ENCODE measurements at regions not wholly inside any gene's neighbourhood (a gene's known extent, or its start where the extent isn't known, plus 50 kb on each side); places are given as distances from the start of the nearest gene placed in this dataset.

DNA sequence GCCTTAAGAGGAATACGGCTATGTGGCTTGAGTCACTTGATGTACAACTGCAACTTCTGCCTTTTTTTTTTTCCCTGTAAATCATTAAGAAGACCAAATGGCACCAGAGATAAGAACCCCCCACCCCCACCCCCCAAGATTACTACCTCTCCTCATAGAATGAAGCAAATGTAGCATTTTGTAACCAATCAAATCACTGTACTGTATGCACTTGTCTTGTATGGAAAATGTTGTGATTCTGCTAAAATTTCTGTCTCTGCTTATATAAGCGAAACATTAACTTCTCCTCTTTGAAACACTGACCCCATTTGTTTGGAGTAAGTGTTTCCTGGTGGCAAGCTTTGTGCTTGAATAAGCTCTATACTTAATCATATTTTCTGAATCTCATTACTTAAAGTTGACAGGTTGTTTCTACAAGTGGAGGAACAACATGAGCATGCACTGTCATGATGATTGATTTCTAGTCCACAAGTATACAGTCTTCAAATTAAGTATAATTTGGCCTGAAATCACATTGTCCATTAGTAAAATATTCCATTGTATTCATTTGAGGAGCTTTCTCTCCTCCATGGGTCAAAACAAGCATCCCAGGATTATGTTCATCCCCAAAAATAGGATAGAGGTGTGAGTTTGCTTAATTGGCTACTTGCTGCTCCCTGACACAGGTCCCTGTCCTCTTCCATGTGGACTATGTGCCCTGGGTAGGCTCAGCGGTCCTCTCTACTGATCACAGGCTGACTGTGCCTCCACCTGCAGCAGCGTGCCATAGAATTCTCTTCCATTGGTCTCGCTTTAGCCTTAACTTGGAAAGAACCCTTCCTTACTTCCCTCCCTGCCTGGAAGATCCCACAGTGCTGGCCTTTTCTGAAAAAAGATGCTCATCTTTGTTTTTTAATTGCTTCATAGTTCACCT lies 104.0 kb upstream of the BMP2K start:
- H3K27me3 ChIP-seq (ENCODE audit: control insufficient read depth in 1 of 2, insufficient read depth in 2 of 2, low read length in 2 of 2) = no peaks in the 10 kb centered on the region
- no peak overlapping the region for H3K4me3 ChIP-seq (ENCODE audit: low read depth in 1 of 2, low read length in 2 of 2)
- 77 to 80% methylated on average over 5 of the region's 5 CpGs for WGBS, 2 donors
- H3K36me3 ChIP-seq (ENCODE audit: control insufficient read depth in 2 of 2, insufficient read depth in 2 of 2, low read length in 1 of 2) = no peaks in the 10 kb centered on the region
- H3K4me1 ChIP-seq (ENCODE audit: control insufficient read depth in 2 of 2, insufficient read depth in 2 of 2, low read length in 1 of 2) = peaks cover 0 to 3% of the 10 kb centered on the region in 2 donors
- peak overlapping the region in 1 of 2 donors; percentile 51 for H3K27ac ChIP-seq (ENCODE audit: low read depth in 2 of 2, low read length in 1 of 2)
- H3K9me3 ChIP-seq (ENCODE audit: control insufficient read depth in 2 of 2, insufficient read depth in 1 of 2, low read depth in 1 of 2, low read length in 1 of 2) = no peaks in the 10 kb centered on the region

- Histone ChIP-seq H3K9me3 (ENCODE audit: control insufficient read depth in 2 of 2, insufficient read depth in 1 of 2, low read depth in 1 of 2, low read length in 1 of 2) (no peaks in the 10 kb centered on the region), H3K36me3 (ENCODE audit: control insufficient read depth in 2 of 2, insufficient read depth in 2 of 2, low read length in 1 of 2) (no peaks in the 10 kb centered on the region), H3K27me3 (ENCODE audit: control insufficient read depth in 1 of 2, insufficient read depth in 2 of 2, low read length in 2 of 2) (no peaks in the 10 kb centered on the region), H3K4me1 (ENCODE audit: control insufficient read depth in 2 of 2, insufficient read depth in 2 of 2, low read length in 1 of 2) (peaks cover 0 to 3% of the 10 kb centered on the region in 2 donors), H3K27ac (ENCODE audit: low read depth in 2 of 2, low read length in 1 of 2) (no peak overlapping the region), H3K4me3 (ENCODE audit: low read depth in 1 of 2, low read length in 2 of 2) (no peak overlapping the region)
- WGBS, 2 donors = 90 to 94% methylated on average over 2 of the region's 2 CpGs
Measured at GRCh38 chr4:78673337-78673736, 102.8 kb upstream of the BMP2K start.

- Histone ChIP-seq H3K36me3 (ENCODE audit: control insufficient read depth in 2 of 2, insufficient read depth in 2 of 2, low read length in 1 of 2) (no peaks in the 10 kb centered on the region), H3K27me3 (ENCODE audit: control insufficient read depth in 1 of 2, insufficient read depth in 2 of 2, low read length in 2 of 2) (no peaks in the 10 kb centered on the region), H3K4me3 (ENCODE audit: low read depth in 1 of 2, low read length in 2 of 2) (no peak overlapping the region), H3K9me3 (ENCODE audit: control insufficient read depth in 2 of 2, insufficient read depth in 1 of 2, low read depth in 1 of 2, low read length in 1 of 2) (no peaks in the 10 kb centered on the region), H3K4me1 (ENCODE audit: control insufficient read depth in 2 of 2, insufficient read depth in 2 of 2, low read length in 1 of 2) (peaks cover 0 to 3% of the 10 kb centered on the region in 2 donors), H3K27ac (ENCODE audit: low read depth in 2 of 2, low read length in 1 of 2) (no peak overlapping the region)
- 83 to 84% methylated on average over 1 of the region's 1 CpG for WGBS, 2 donors
Measured at GRCh38 chr4:78675325-78675724, 100.8 kb upstream of the BMP2K start.

- no peak overlapping the region for H3K4me3 ChIP-seq (ENCODE audit: low read depth in 1 of 2, low read length in 2 of 2)
- no peaks in the 10 kb centered on the region for H3K4me1 ChIP-seq (ENCODE audit: control insufficient read depth in 2 of 2, insufficient read depth in 2 of 2, low read length in 1 of 2)
- 78 to 97% methylated on average over 3 of the region's 3 CpGs for WGBS, 2 donors
- H3K9me3 ChIP-seq (ENCODE audit: control insufficient read depth in 2 of 2, insufficient read depth in 1 of 2, low read depth in 1 of 2, low read length in 1 of 2) = no peaks in the 10 kb centered on the region
- no peak overlapping the region for H3K27ac ChIP-seq (ENCODE audit: low read depth in 2 of 2, low read length in 1 of 2)
- H3K36me3 ChIP-seq (ENCODE audit: control insufficient read depth in 2 of 2, insufficient read depth in 2 of 2, low read length in 1 of 2) = no peaks in the 10 kb centered on the region
- H3K27me3 ChIP-seq (ENCODE audit: control insufficient read depth in 1 of 2, insufficient read depth in 2 of 2, low read length in 2 of 2) = no peaks in the 10 kb centered on the region
Measured at GRCh38 chr4:78682070-78682469, 94.1 kb upstream of the BMP2K start.

GRCh38 chr4:78683352-78683751 lies 92.8 kb upstream of the BMP2K start:
- no peak overlapping the region for H3K27ac ChIP-seq (ENCODE audit: low read depth in 2 of 2, low read length in 1 of 2)
- H3K36me3 ChIP-seq (ENCODE audit: control insufficient read depth in 2 of 2, insufficient read depth in 2 of 2, low read length in 1 of 2) = no peaks in the 10 kb centered on the region
- no peaks in the 10 kb centered on the region for H3K4me1 ChIP-seq (ENCODE audit: control insufficient read depth in 2 of 2, insufficient read depth in 2 of 2, low read length in 1 of 2)
- no peak overlapping the region for H3K4me3 ChIP-seq (ENCODE audit: low read depth in 1 of 2, low read length in 2 of 2)
- no peaks in the 10 kb centered on the region for H3K27me3 ChIP-seq (ENCODE audit: control insufficient read depth in 1 of 2, insufficient read depth in 2 of 2, low read length in 2 of 2)
- H3K9me3 ChIP-seq (ENCODE audit: control insufficient read depth in 2 of 2, insufficient read depth in 1 of 2, low read depth in 1 of 2, low read length in 1 of 2) = no peaks in the 10 kb centered on the region

GRCh38 chr4:78684325-78685079 lies 91.6 kb upstream of the BMP2K start:
- Histone ChIP-seq H3K36me3 (ENCODE audit: control insufficient read depth in 2 of 2, insufficient read depth in 2 of 2, low read length in 1 of 2) (no peaks in the 10 kb centered on the region), H3K27me3 (ENCODE audit: control insufficient read depth in 1 of 2, insufficient read depth in 2 of 2, low read length in 2 of 2) (no peaks in the 10 kb centered on the region), H3K4me1 (ENCODE audit: control insufficient read depth in 2 of 2, insufficient read depth in 2 of 2, low read length in 1 of 2) (no peaks in the 10 kb centered on the region), H3K9me3 (ENCODE audit: control insufficient read depth in 2 of 2, insufficient read depth in 1 of 2, low read depth in 1 of 2, low read length in 1 of 2) (no peaks in the 10 kb centered on the region), H3K4me3 (ENCODE audit: low read depth in 1 of 2, low read length in 2 of 2) (no peak overlapping the region), H3K27ac (ENCODE audit: low read depth in 2 of 2, low read length in 1 of 2) (no peak overlapping the region)
- WGBS, 2 donors = 71 to 77% methylated on average over 5 of the region's 5 CpGs

DNA sequence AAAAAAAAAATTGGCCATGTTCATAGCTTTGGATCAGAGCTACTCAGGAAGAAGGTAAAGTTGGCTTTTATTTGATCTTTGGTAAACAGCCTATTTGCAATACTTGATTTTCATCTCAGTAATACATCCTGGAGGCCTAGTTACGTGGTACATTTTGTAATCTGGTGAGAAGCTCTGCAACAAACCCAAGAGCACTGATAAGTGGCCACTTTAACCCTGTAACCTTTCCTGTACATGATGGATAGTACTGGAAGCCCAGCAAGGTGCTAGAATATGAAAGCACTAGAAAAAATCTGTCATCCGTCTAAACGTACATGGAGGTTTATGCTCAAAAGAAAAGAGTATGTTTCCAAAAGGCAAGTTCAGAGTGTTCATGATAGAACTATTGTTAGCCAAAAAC lies 88.3 kb upstream of the BMP2K start:
- H3K27me3 ChIP-seq (ENCODE audit: control insufficient read depth in 1 of 2, insufficient read depth in 2 of 2, low read length in 2 of 2) = no peaks in the 10 kb centered on the region
- 77 to 81% methylated on average over 3 of the region's 3 CpGs for WGBS, 2 donors
- no peaks in the 10 kb centered on the region for H3K4me1 ChIP-seq (ENCODE audit: control insufficient read depth in 2 of 2, insufficient read depth in 2 of 2, low read length in 1 of 2)
- no peaks in the 10 kb centered on the region for H3K9me3 ChIP-seq (ENCODE audit: control insufficient read depth in 2 of 2, insufficient read depth in 1 of 2, low read depth in 1 of 2, low read length in 1 of 2)
- H3K4me3 ChIP-seq (ENCODE audit: low read depth in 1 of 2, low read length in 2 of 2) = no peak overlapping the region
- no peak overlapping the region for H3K27ac ChIP-seq (ENCODE audit: low read depth in 2 of 2, low read length in 1 of 2)
- H3K36me3 ChIP-seq (ENCODE audit: control insufficient read depth in 2 of 2, insufficient read depth in 2 of 2, low read length in 1 of 2) = no peaks in the 10 kb centered on the region

DNA sequence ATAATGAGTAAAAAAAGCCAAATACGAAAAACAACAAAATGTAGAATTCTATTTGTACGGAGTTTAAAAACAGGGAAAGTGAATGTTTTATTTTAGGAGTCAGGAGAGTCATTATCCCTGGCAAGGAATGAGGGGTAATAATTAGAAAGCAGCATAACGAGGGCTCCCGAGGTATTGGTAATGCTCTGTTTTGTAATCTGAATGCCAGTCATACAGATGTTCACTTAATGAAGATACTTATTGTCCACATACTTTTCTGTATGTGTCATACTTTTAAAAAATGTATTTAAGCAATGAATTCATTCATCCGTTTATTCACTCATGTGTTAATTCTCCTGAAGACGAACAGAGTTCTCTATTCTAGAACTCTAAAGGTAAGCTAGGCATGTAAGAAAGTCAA lies 87.8 kb upstream of the BMP2K start:
- Histone ChIP-seq H3K27me3 (ENCODE audit: control insufficient read depth in 1 of 2, insufficient read depth in 2 of 2, low read length in 2 of 2) (no peaks in the 10 kb centered on the region), H3K4me3 (ENCODE audit: low read depth in 1 of 2, low read length in 2 of 2) (no peak overlapping the region), H3K27ac (ENCODE audit: low read depth in 2 of 2, low read length in 1 of 2) (no peak overlapping the region), H3K9me3 (ENCODE audit: control insufficient read depth in 2 of 2, insufficient read depth in 1 of 2, low read depth in 1 of 2, low read length in 1 of 2) (no peaks in the 10 kb centered on the region), H3K4me1 (ENCODE audit: control insufficient read depth in 2 of 2, insufficient read depth in 2 of 2, low read length in 1 of 2) (no peaks in the 10 kb centered on the region), H3K36me3 (ENCODE audit: control insufficient read depth in 2 of 2, insufficient read depth in 2 of 2, low read length in 1 of 2) (no peaks in the 10 kb centered on the region)
- WGBS, 2 donors = 64 to 70% methylated on average over 6 of the region's 6 CpGs

DNA sequence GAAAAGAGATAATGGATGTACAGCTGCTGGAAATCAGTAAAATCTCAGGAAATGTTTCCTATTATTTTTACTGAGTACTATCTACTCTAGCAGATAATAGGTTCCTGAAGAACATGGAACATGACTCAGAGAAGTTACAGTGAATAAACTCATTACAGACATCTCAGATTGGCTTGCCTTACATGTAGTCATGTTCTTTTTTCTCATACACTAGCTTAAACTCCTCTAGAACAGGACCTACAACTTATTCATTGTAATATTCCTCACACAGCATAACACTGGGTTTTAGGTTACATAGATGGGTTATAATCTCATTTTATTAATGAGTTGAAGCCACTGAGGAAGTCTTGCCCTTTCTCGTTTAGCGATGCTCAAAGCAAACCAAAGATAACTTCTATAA lies 86.9 kb upstream of the BMP2K start:
- no peaks in the 10 kb centered on the region for H3K9me3 ChIP-seq (ENCODE audit: control insufficient read depth in 2 of 2, insufficient read depth in 1 of 2, low read depth in 1 of 2, low read length in 1 of 2)
- no peaks in the 10 kb centered on the region for H3K36me3 ChIP-seq (ENCODE audit: control insufficient read depth in 2 of 2, insufficient read depth in 2 of 2, low read length in 1 of 2)
- H3K27me3 ChIP-seq (ENCODE audit: control insufficient read depth in 1 of 2, insufficient read depth in 2 of 2, low read length in 2 of 2) = no peaks in the 10 kb centered on the region
- H3K4me1 ChIP-seq (ENCODE audit: control insufficient read depth in 2 of 2, insufficient read depth in 2 of 2, low read length in 1 of 2) = no peaks in the 10 kb centered on the region
- WGBS, 2 donors = 91 to 99% methylated on average over 2 of the region's 2 CpGs
- no peak overlapping the region for H3K27ac ChIP-seq (ENCODE audit: low read depth in 2 of 2, low read length in 1 of 2)
- H3K4me3 ChIP-seq (ENCODE audit: low read depth in 1 of 2, low read length in 2 of 2) = no peak overlapping the region

Measured in esophagus (tissue), 2 donors.